ENCODE measurements at regions not wholly inside any gene's neighbourhood (a gene's known extent, or its start where the extent isn't known, plus 50 kb on each side); places are given as distances from the start of the nearest gene placed in this dataset.

GRCh38 chr13:111903143-111903542 lies 163.8 kb upstream of the SOX1 start:
- no peak for DNase-seq
- no peaks in the 10 kb centered on the region for H3K27me3 Mint-ChIP-seq
- ChIA-PET CTCF (no interaction called here), POLR2A (no interaction called here)
- intact Hi-C loops (cut with micrococcal nuclease): no loop called here
- H3K4me1 Mint-ChIP-seq: no peaks in the 10 kb centered on the region
- H3K36me3 Mint-ChIP-seq (ENCODE audit: low read depth): no peaks in the 10 kb centered on the region
- no peak for ATAC-seq (ENCODE audit: low read depth)
- no peak for TF ChIP-seq CTCF (IDR thresholded peaks at IDR 0.05)
- no peak overlapping the region for H3K4me3 Mint-ChIP-seq
- peaks cover 3% of the 10 kb centered on the region for H3K9me3 Mint-ChIP-seq
- no peak overlapping the region for H3K27ac Mint-ChIP-seq

GRCh38 chr13:111904166-111904565 lies 162.8 kb upstream of the SOX1 start:
- no peak for TF ChIP-seq CTCF (IDR thresholded peaks at IDR 0.05)
- ATAC-seq (ENCODE audit: low read depth): no peak
- POLR2A ChIA-PET: no interaction called here
- Mint-ChIP-seq H3K4me3 (no peak overlapping the region), H3K4me1 (no peaks in the 10 kb centered on the region), H3K9me3 (peaks cover 3% of the 10 kb centered on the region), H3K27ac (no peak overlapping the region), H3K36me3 (ENCODE audit: low read depth) (no peaks in the 10 kb centered on the region), H3K27me3 (no peaks in the 10 kb centered on the region)
- intact Hi-C loops (cut with micrococcal nuclease): no loop called here
- CTCF ChIA-PET: no interaction called here
- no peak for DNase-seq

GRCh38 chr13:111904701-111905608 lies 162.0 kb upstream of the SOX1 start:
- ATAC-seq (ENCODE audit: low read depth) (no peak), DNase-seq (no peak)
- no peaks in the 10 kb centered on the region for H3K36me3 Mint-ChIP-seq (ENCODE audit: low read depth)
- no peak for TF ChIP-seq CTCF (IDR thresholded peaks at IDR 0.05)
- H3K4me1 Mint-ChIP-seq: no peaks in the 10 kb centered on the region
- POLR2A ChIA-PET: no interaction called here
- H3K4me3 Mint-ChIP-seq: no peak overlapping the region
- no peak overlapping the region for H3K27ac Mint-ChIP-seq
- H3K9me3 Mint-ChIP-seq: peaks cover 3% of the 10 kb centered on the region
- intact Hi-C loops (cut with micrococcal nuclease): no loop called here
- H3K27me3 Mint-ChIP-seq: no peaks in the 10 kb centered on the region
- CTCF ChIA-PET: no interaction called here

- DNase-seq (no peak), ATAC-seq (ENCODE audit: low read depth) (no peak)
- Mint-ChIP-seq H3K27me3 (no peaks in the 10 kb centered on the region), H3K4me3 (no peak overlapping the region), H3K9me3 (peaks cover 3% of the 10 kb centered on the region), H3K4me1 (no peaks in the 10 kb centered on the region), H3K36me3 (ENCODE audit: low read depth) (no peaks in the 10 kb centered on the region), H3K27ac (no peak overlapping the region)
- no peak for TF ChIP-seq CTCF (IDR thresholded peaks at IDR 0.05)
- CTCF ChIA-PET: no interaction called here
- POLR2A ChIA-PET: no interaction called here
- intact Hi-C loops (cut with micrococcal nuclease): no loop called here
Measured at GRCh38 chr13:111905609-111905945, 161.4 kb upstream of the SOX1 start.

GRCh38 chr13:111906306-111906705 lies 160.6 kb upstream of the SOX1 start:
- no peak for ATAC-seq (ENCODE audit: low read depth)
- Mint-ChIP-seq H3K27ac (no peak overlapping the region), H3K36me3 (ENCODE audit: low read depth) (no peaks in the 10 kb centered on the region), H3K9me3 (peaks cover 3% of the 10 kb centered on the region), H3K27me3 (no peaks in the 10 kb centered on the region), H3K4me1 (no peaks in the 10 kb centered on the region), H3K4me3 (no peak overlapping the region)
- no peak for TF ChIP-seq CTCF (IDR thresholded peaks at IDR 0.05)
- ChIA-PET CTCF (no interaction called here), POLR2A (no interaction called here)
- intact Hi-C loops (cut with micrococcal nuclease): no loop called here
- DNase-seq: no peak
